ENCODE measurements at regions not wholly inside any gene's neighbourhood (a gene's known extent, or its start where the extent isn't known, plus 50 kb on each side); places are given as distances from the start of the nearest gene placed in this dataset.

GRCh38 chr5:60280943-60281342 is 387.4 kb upstream of the PDE4D start:
- peaks cover 8% of the 10 kb centered on the region for H3K4me1 ChIP-seq (ENCODE audit: control insufficient read depth, extremely low read depth, insufficient read depth, low read length)
- POLR2A ChIA-PET, result no interaction called here
- H3K79me2 ChIP-seq (ENCODE audit: control insufficient read depth, insufficient read depth, low read length), result no peaks in the 10 kb centered on the region
- H4K20me1 ChIP-seq (replicated peaks; ENCODE audit: control insufficient read depth, extremely low read depth, insufficient read depth, low read length), result no peaks in the 10 kb centered on the region
- dilution Hi-C loops (cut with MboI; ENCODE audit: extremely low pct_ligation_motif_present, low sequenced_read_pairs) (no loop called here), intact Hi-C loops (cut with micrococcal nuclease) (loop anchor here (10.0 kb wide), 1 partner anchor 116 kb away; no protein-coding TSS in a partner anchor)
- no peaks in the 10 kb centered on the region for H3K9me1 ChIP-seq (replicated peaks; ENCODE audit: control insufficient read depth, extremely low read depth, insufficient read depth, low read length)
- no peaks in the 10 kb centered on the region for H3K9me3 ChIP-seq (replicated peaks; ENCODE audit: control insufficient read depth, insufficient read depth, low read length)
- H2AFZ ChIP-seq (ENCODE audit: low read depth, low read length), result no peak overlapping the region
- no peak for FAIRE-seq
- H3K27ac ChIP-seq (ENCODE audit: insufficient read depth, low read depth, low read length), result no peak overlapping the region
- TF ChIP-seq MAX (IDR thresholded peaks at IDR 0.05; ENCODE audit: insufficient read depth, insufficient read length), result no peak
- no peak for TF ChIP-seq MYC (IDR thresholded peaks at IDR 0.05; ENCODE audit: low read depth, low read length)
- no peak for TF ChIP-seq CTCF (IDR thresholded peaks at IDR 0.05; ENCODE audit: extremely low read depth in 1 of 2, insufficient read depth in 1 of 2, low read depth in 1 of 2, low read length in 2 of 2)
- TF ChIP-seq POLR2A (IDR thresholded peaks at IDR 0.05; ENCODE audit: low read depth, low read length), result no peak
- TF ChIP-seq EZH2 (IDR thresholded peaks at IDR 0.05; ENCODE audit: borderline replicate concordance, low read depth, low read length, severe bottlenecking), result no peak
- TF ChIP-seq GATA2 (IDR thresholded peaks at IDR 0.05; ENCODE audit: insufficient read depth, insufficient read length, low read depth, low read length), result no peak
- no peak for TF ChIP-seq POLR2AphosphoS5 (IDR thresholded peaks at IDR 0.05; ENCODE audit: insufficient read depth, low read depth, low read length)
- no peak overlapping the region for H3K9ac ChIP-seq (replicated peaks; ENCODE audit: extremely low read depth, insufficient read depth, low read length)
- BruUV-seq (replicated peaks), result no TSS peak
- no peak for DNase-seq (ENCODE audit: low read depth, low spot score)
- H3K36me3 ChIP-seq (ENCODE audit: control insufficient read depth in 2 of 2, extremely low read depth in 1 of 2, insufficient read depth in 2 of 2, low read length in 2 of 2), result no peaks in the 10 kb centered on the region
- H3K4me3 ChIP-seq (replicated peaks in 1 of 3; ENCODE audit: insufficient read depth in 1 of 3, low read depth in 1 of 3, low read length in 3 of 3), result no peak overlapping the region
- no peaks in the 10 kb centered on the region for H3K27me3 ChIP-seq (ENCODE audit: control insufficient read depth in 2 of 2, insufficient read depth in 2 of 2, low read length in 2 of 2)
- H3K4me2 ChIP-seq (ENCODE audit: insufficient read depth, low read length), result no peak overlapping the region
- CTCF ChIA-PET, result no interaction called here

Measured in endothelial cell of umbilical vein (primary cell).